ENCODE measurements at regions not wholly inside any gene's neighbourhood (a gene's known extent, or its start where the extent isn't known, plus 50 kb on each side); places are given as distances from the start of the nearest gene placed in this dataset.

GRCh38 chr2:19722531-19722971, 179.2 kb downstream of the TTC32 start:
- no peak for DNase-seq (ENCODE audit: low read depth in 2 of 2)

- DNase-seq (ENCODE audit: low read depth in 2 of 2): no peak
These were observed 181.5 kb downstream of the TTC32 start for GRCh38 chr2:19720306-19720705.

- DNase-seq (ENCODE audit: low read depth in 2 of 2): no peak
These were observed 182.2 kb downstream of the TTC32 start for GRCh38 chr2:19719540-19719939.

- DNase-seq (ENCODE audit: low read depth in 2 of 2): no peak
These were observed 184.3 kb downstream of the TTC32 start for GRCh38 chr2:19717446-19717845.

- no peak for DNase-seq (ENCODE audit: low read depth in 2 of 2)
These were observed 186.9 kb downstream of the TTC32 start for GRCh38 chr2:19714926-19715325.

GRCh38 chr2:19712850-19713249, 188.9 kb downstream of the TTC32 start:
- no peak for DNase-seq (ENCODE audit: low read depth in 2 of 2)

- peak; percentile 91 to 97 for DNase-seq (ENCODE audit: low read depth in 2 of 2)
These were observed 190.1 kb downstream of the TTC32 start for GRCh38 chr2:19711470-19712372.

- DNase-seq (ENCODE audit: low read depth in 2 of 2): no peak
These were observed 191.6 kb downstream of the TTC32 start for GRCh38 chr2:19710230-19710629.

- DNase-seq (ENCODE audit: low read depth in 2 of 2): peak; percentile 42 to 49
These were observed 192.2 kb downstream of the TTC32 start for GRCh38 chr2:19709553-19709952.

- DNase-seq (ENCODE audit: low read depth in 2 of 2): no peak
These were observed 193.0 kb downstream of the TTC32 start for GRCh38 chr2:19708776-19709175.

GRCh38 chr2:19706332-19706731, 195.5 kb downstream of the TTC32 start:
- DNase-seq (ENCODE audit: low read depth in 2 of 2): peak; percentile 21 to 57

- DNase-seq (ENCODE audit: low read depth in 2 of 2): no peak
These were observed 199.5 kb downstream of the TTC32 start for GRCh38 chr2:19702267-19702666.

- DNase-seq (ENCODE audit: low read depth in 2 of 2): no peak
These were observed 200.8 kb downstream of the TTC32 start for GRCh38 chr2:19700861-19701585.

GRCh38 chr2:19697131-19697530, 204.7 kb downstream of the TTC32 start:
- no peak for DNase-seq (ENCODE audit: low read depth in 2 of 2)

GRCh38 chr2:19695706-19696105, 206.1 kb downstream of the TTC32 start:
- no peak for DNase-seq (ENCODE audit: low read depth in 2 of 2)

- DNase-seq (ENCODE audit: low read depth in 2 of 2): no peak
These were observed 209.9 kb downstream of the TTC32 start for GRCh38 chr2:19691892-19692291.

- no peak for DNase-seq (ENCODE audit: low read depth in 2 of 2)
These were observed 211.4 kb downstream of the TTC32 start for GRCh38 chr2:19690429-19690828.

GRCh38 chr2:19689646-19690168, 212.1 kb downstream of the TTC32 start:
- no peak for DNase-seq (ENCODE audit: low read depth in 2 of 2)

GRCh38 chr2:19688059-19688458, 213.7 kb downstream of the TTC32 start:
- no peak for DNase-seq (ENCODE audit: low read depth in 2 of 2)

GRCh38 chr2:19687017-19687659, 214.6 kb downstream of the TTC32 start:
- DNase-seq (ENCODE audit: low read depth in 2 of 2): no peak

GRCh38 chr2:19686439-19686838, 215.3 kb downstream of the TTC32 start:
- no peak for DNase-seq (ENCODE audit: low read depth in 2 of 2)

- no peak for DNase-seq (ENCODE audit: low read depth in 2 of 2)
These were observed 216.1 kb downstream of the TTC32 start for GRCh38 chr2:19685731-19686130.

Data from lung microvascular endothelial cell (primary cell).